LHCN-M2 (cell line): ENCODE measurements at regions not wholly inside any gene's neighbourhood (a gene's known extent, or its start where the extent isn't known, plus 50 kb on each side); places are given as distances from the start of the nearest gene placed in this dataset.
"Not testable (repeated sequence)": the region's sequence is repeated elsewhere in the genome, so short reads cannot be mapped to it uniquely, and the experiment has no call there.

Source experiments
- DNase-seq: peaks from one replicate; pipeline ENCODE4 v3.0.0-alpha.2; 2012; ENCODE audit warnings: low read depth

- DNase-seq: no peak
Measured at GRCh38 chr13:62137629-62138405, 722.2 kb upstream of the PCDH20 start.

GRCh38 chr13:62131604-62132003 is 716.0 kb upstream of the PCDH20 start:
- DNase-seq: no peak

- no peak for DNase-seq
Measured at GRCh38 chr13:62130062-62130970, 714.7 kb upstream of the PCDH20 start.

- no peak for DNase-seq
Measured at GRCh38 chr13:62129000-62129551, 713.4 kb upstream of the PCDH20 start.

GRCh38 chr13:62126400-62126799 is 710.8 kb upstream of the PCDH20 start:
- DNase-seq: no peak

- DNase-seq: no peak
Measured at GRCh38 chr13:62125451-62125850, 709.8 kb upstream of the PCDH20 start.

- DNase-seq: no peak
Measured at GRCh38 chr13:62123409-62123808, 707.8 kb upstream of the PCDH20 start.

GRCh38 chr13:62122434-62122833 is 706.8 kb upstream of the PCDH20 start:
- no peak for DNase-seq

- no peak for DNase-seq
Measured at GRCh38 chr13:62119739-62120700, 704.4 kb upstream of the PCDH20 start.

- DNase-seq: no peak
Measured at GRCh38 chr13:62115831-62116230, 700.2 kb upstream of the PCDH20 start.

GRCh38 chr13:62113179-62113578 is 697.5 kb upstream of the PCDH20 start:
- DNase-seq: no peak

GRCh38 chr13:62110079-62110478 is 694.4 kb upstream of the PCDH20 start:
- no peak for DNase-seq

- DNase-seq: not testable (repeated sequence)
Measured at GRCh38 chr13:62104136-62104535, 688.5 kb upstream of the PCDH20 start.

- DNase-seq: no peak
Measured at GRCh38 chr13:62096652-62097051, 681.0 kb upstream of the PCDH20 start.

GRCh38 chr13:62094932-62095331 is 679.3 kb upstream of the PCDH20 start:
- DNase-seq: no peak

GRCh38 chr13:62093984-62094780 is 678.5 kb upstream of the PCDH20 start:
- no peak for DNase-seq

- no peak for DNase-seq
Measured at GRCh38 chr13:62092949-62093348, 677.3 kb upstream of the PCDH20 start.

GRCh38 chr13:62092536-62092935 is 676.9 kb upstream of the PCDH20 start:
- no peak for DNase-seq

GRCh38 chr13:62088165-62088564 is 672.5 kb upstream of the PCDH20 start:
- no peak for DNase-seq

- no peak for DNase-seq
Measured at GRCh38 chr13:62087124-62087523, 671.5 kb upstream of the PCDH20 start.
